Ascending aorta (tissue), 2 donors: ENCODE measurements at regions not wholly inside any gene's neighbourhood (a gene's known extent, or its start where the extent isn't known, plus 50 kb on each side); places are given as distances from the start of the nearest gene placed in this dataset.

Experiments
- DNase-seq, 2 donors: peaks; one replicate each; pipeline ENCODE4 v3.0.0-alpha.2; 2019; ENCODE audit warnings: low spot score in 2 of 2
- H3K27ac ChIP-seq, 2 donors: fragments of 200-600 bp; sonication (generic); one replicate each; pipeline ENCODE4 v1.5.1; 2016 to 2017; ENCODE audit warnings: mild to moderate bottlenecking in 1 of 2
- H3K27me3 ChIP-seq: fragments of 200-600 bp; sonication (generic); one replicate; pipeline ENCODE4 v1.5.1; 2017
- H3K36me3 ChIP-seq, 2 donors: fragments of 200-600 bp; sonication (generic); one replicate each; pipeline ENCODE4 v1.5.1; 2016
- H3K4me1 ChIP-seq, 2 donors: fragments of 200-600 bp; sonication (generic); one replicate each; pipeline ENCODE4 v1.5.1; 2016 to 2017; ENCODE audit warnings: mild to moderate bottlenecking in 1 of 2
- H3K4me3 ChIP-seq, 2 donors: fragments of 200-600 bp; sonication (generic); one replicate each; pipeline ENCODE4 v1.5.1; 2016 to 2017; ENCODE audit warnings: mild to moderate bottlenecking in 1 of 2
- H3K9me3 ChIP-seq, 2 donors: fragments of 200-600 bp; sonication (generic); one replicate each; pipeline ENCODE4 v1.5.1; 2016
- intact Hi-C: fragments of 100-400 bp; cut with DNase I; formaldehyde crosslinking; loops from one replicate; pipeline ENCODE4 v1.15.1; 2023
- TF ChIP-seq, protein P1 (sequence below), 3 experiments: fragments of 200-600 bp in 2 of 3; fragments of 450-650 bp in 1 of 3; sonication (generic) in 2 of 3; IDR thresholded peaks; one replicate each; pipeline ENCODE4 v1.5.1; 2016 to 2019; ENCODE audit warnings: antibody characterized with exemption in 3 of 3, mild to moderate bottlenecking in 1 of 3, moderate library complexity in 1 of 3

DNA sequence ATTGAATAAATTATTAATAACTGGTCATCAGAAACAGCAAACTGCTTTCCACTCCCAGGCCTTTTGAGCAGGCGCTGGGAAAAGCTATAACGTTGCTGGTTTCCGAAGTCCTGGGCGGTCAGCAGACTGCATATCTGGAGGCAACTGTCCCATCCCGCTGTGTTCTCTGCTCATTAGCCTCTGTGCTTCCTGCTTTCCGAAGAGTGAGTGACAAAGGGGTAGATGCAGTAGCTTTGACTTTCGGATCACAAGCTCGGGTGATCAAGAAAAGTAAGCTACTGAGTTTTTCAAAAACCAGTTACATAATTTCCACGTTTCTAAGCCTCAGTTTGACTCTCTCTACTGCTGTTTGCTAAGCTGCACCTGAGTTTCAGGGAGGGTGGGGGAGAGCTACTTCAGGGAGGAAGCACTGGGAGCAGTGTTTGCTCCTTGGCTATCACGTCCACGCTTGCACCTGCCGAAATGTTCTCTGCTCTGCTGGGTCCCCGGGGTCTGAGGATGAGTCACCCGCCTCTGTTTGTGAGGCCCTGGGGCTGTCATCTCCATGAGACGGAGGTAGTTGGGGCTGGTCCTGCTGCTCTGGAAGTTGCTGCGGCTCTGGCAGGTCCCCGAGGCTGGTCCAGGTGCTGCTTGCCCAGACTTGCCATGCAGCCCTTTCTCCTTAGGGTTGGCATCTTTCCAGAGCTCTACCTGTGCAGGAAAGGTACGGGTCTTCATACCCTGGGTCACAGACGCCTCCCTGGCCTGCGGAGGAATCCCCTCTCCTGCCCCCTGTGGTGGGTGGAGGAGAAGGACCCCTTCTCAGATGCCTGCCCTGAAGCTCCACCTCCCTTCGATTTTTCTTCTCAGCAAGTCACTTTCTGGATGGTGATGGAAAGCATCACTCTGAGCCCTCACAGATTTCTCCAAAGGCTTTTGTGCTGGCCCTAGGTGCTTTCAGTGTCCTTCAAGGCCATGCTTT is 220.0 kb downstream of the QKI start:
- Histone ChIP-seq H3K27ac (no peak overlapping the region), H3K27me3 (peaks cover 2% of the 10 kb centered on the region), H3K9me3 (no peaks in the 10 kb centered on the region), H3K4me3 (no peak overlapping the region), H3K36me3 (no peaks in the 10 kb centered on the region), H3K4me1 (no peaks in the 10 kb centered on the region)
- no peak for DNase-seq
- TF ChIP-seq, protein P1, sequence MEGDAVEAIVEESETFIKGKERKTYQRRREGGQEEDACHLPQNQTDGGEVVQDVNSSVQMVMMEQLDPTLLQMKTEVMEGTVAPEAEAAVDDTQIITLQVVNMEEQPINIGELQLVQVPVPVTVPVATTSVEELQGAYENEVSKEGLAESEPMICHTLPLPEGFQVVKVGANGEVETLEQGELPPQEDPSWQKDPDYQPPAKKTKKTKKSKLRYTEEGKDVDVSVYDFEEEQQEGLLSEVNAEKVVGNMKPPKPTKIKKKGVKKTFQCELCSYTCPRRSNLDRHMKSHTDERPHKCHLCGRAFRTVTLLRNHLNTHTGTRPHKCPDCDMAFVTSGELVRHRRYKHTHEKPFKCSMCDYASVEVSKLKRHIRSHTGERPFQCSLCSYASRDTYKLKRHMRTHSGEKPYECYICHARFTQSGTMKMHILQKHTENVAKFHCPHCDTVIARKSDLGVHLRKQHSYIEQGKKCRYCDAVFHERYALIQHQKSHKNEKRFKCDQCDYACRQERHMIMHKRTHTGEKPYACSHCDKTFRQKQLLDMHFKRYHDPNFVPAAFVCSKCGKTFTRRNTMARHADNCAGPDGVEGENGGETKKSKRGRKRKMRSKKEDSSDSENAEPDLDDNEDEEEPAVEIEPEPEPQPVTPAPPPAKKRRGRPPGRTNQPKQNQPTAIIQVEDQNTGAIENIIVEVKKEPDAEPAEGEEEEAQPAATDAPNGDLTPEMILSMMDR (IDR thresholded peaks at IDR 0.05) = no peak
- intact Hi-C loops = no loop called here

GRCh38 chr6:163630991-163631390 is 216.5 kb downstream of the QKI start:
- Histone ChIP-seq H3K27ac (no peak overlapping the region), H3K4me3 (no peak overlapping the region), H3K4me1 (no peaks in the 10 kb centered on the region), H3K9me3 (no peaks in the 10 kb centered on the region), H3K27me3 (peaks cover 4% of the 10 kb centered on the region), H3K36me3 (no peaks in the 10 kb centered on the region)
- intact Hi-C loops = no loop called here
- no peak for DNase-seq
- TF ChIP-seq, protein P1 (IDR thresholded peaks at IDR 0.05) = no peak

GRCh38 chr6:163630572-163630971 is 216.1 kb downstream of the QKI start:
- H3K4me1 ChIP-seq = no peaks in the 10 kb centered on the region
- no peak for DNase-seq
- no peak overlapping the region for H3K27ac ChIP-seq
- intact Hi-C loops = no loop called here
- no peak overlapping the region for H3K4me3 ChIP-seq
- no peaks in the 10 kb centered on the region for H3K9me3 ChIP-seq
- H3K36me3 ChIP-seq = no peaks in the 10 kb centered on the region
- TF ChIP-seq, protein P1 (IDR thresholded peaks at IDR 0.05) = no peak
- peaks cover 4% of the 10 kb centered on the region for H3K27me3 ChIP-seq

DNA sequence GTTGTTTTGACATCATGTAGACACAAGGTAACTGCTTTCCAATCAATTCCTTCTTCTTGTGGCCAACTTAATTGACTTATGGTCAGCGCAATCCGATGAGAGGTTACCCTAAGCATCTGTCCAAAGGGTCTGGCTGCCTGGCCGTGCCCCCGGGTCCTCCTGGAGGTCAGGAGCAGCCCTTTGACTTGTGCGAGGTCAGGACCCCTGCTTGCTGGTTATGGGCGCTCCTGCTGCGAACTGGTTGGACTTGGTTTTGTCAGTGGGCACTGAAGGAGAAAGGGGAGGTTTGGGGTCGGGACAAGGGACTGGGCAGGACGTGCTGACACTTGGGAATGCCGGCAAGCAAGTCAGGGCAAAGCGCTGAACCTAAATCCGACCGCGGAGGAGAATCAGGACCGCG is 215.6 kb downstream of the QKI start:
- Histone ChIP-seq H3K27ac (no peak overlapping the region), H3K4me3 (no peak overlapping the region), H3K9me3 (no peaks in the 10 kb centered on the region), H3K27me3 (peaks cover 4% of the 10 kb centered on the region), H3K36me3 (no peaks in the 10 kb centered on the region), H3K4me1 (no peaks in the 10 kb centered on the region)
- TF ChIP-seq, protein P1 (IDR thresholded peaks at IDR 0.05) = no peak
- intact Hi-C loops = no loop called here
- no peak for DNase-seq
